GM21367 (cell line): ENCODE measurements at regions not wholly inside any gene's neighbourhood (a gene's known extent, or its start where the extent isn't known, plus 50 kb on each side); places are given as distances from the start of the nearest gene placed in this dataset.

Source experiments
- ATAC-seq: cut with Tn5 transposase; IDR thresholded peaks from one replicate; pipeline ENCODE4 v1.9.1; 2021; ENCODE audit not compliant: unreplicated experiment

DNA sequence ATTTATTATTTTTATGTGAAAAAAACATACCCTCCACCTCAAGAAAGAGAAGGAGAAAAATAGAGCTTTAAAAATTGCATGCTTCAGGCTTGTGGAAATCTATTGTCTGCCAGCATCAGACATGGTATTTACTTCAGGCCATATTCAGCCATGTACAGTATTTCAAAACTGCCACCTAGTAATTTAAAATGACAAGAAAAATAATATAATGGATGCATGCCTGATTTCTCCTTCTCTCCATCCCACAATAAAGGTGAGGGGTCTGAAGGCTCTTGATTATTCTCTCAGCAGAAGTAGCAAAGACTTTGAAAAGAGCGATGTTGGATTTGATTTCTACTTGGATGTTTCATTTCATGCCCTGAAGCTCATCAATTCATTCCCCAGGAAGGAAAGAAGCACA is 250.7 kb downstream of the TBC1D4 start:
- no peak for ATAC-seq

DNA sequence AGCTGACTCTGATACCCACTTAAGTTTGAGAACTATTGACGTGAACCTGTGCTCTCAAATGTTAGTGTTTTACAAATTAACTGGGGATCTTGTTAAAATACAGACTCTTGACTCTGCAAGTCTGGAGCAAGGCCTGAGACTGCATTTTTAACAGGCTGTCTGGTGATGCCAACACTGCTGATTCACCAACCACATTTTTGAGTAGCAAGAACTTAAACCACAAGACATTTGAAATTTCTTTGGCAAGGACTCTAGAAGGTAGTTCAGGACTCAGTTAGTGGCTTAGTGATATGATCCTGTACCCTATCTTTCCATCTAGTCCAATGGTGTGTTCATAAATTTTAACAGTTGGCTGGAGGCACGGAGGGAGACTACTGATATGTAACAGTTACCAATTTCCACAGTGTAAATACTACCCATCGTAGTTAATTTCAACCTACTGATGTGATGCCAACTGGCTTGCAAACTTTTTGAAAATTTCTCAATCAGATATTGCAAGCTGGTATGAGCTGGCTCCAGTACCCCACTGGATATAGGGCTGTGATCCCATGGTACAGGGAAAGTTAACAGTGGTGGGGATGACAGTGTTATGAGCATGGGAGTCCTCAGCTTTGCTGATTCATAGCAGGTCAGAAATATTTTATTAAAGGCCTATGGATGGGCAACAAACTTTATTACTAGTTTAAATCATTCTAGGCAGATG is 255.1 kb downstream of the TBC1D4 start:
- no peak for ATAC-seq

GRCh38 chr13:75226092-75226491 is 255.9 kb downstream of the TBC1D4 start:
- ATAC-seq: no peak

DNA sequence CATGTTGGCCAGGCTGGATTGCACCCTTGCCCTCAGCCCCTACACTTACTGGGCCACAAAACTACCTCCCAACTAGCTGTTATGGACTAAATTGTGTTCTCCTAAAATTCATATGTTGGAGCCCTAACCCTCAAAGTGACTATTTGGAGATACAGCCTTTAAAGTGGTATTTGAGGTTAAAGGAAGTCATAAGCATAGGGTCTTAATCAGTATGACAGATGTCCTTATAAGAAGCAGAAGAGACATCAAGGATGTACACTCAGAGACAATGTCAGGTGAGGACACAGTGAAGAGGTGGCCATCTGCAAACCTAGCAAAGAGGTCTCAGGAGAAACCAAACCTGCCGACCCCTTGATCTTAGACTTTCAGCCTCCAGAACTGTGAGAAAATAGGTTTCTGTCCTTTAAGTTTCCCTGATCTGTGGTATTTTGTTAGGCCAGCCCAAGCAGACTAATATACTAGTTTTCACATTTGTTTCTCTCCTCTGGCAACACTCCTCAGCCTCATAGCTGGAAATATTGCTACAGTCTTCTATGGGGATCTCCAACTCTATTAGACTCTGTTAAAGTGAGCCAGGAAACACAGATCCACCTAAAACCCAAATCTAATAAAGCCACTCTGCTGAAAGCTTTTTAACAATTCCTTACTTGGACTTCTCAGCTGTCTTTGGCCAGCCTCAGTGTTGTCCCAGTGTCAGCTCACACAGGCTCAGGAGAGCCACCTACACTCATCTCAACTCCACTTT is 256.5 kb downstream of the TBC1D4 start:
- ATAC-seq: no peak

DNA sequence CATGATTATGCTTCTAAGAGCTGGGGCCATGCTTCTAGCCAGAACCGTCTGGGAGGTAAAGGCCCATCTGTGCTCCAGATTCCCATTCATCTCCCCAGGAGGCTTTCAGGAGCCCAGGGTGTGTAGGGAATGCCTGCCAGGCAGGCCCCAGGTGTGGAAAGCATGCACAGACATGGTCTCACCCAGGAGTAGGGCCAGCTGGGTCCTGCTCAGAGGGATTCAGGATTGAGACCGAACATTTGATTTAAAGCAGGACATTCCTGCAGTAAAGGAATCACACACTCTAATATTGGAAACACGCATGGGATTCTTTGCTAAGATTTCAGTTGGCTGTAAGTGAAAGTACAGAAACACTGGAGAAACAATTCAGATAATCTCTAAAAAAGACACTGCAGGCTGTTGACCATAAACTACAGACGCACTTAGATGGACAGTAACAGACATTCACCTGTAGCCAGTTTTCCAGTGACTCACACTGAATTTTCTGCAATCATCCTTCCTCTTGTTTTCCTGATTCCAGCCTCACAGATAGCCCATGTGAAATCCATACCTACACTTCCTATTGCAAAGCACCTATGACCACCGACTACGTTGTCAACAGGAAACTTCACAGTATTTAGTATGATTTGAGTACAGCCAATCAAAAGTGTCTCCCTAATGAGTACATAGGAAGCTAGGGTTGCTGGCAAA is 257.8 kb downstream of the TBC1D4 start:
- ATAC-seq: no peak

DNA sequence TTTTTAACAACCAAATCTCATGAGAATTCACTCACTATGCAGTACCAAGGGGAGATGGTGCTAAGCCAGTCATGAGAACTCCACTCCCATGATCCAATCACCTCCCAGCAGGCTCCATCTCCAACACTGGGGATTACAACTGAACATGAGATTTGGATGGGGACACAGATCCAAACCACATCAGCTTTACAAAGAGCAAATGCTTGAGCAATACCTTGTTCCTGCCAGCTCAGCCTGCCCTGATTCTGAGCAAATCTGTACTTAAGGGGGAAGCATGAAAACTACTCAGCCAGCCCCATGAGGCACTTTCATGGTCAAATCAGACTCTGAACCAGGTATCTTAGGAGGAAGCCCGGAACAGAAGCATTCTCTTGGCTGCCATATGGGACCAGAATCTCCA is 259.9 kb downstream of the TBC1D4 start:
- no peak for ATAC-seq

GRCh38 chr13:75220861-75221260 is 261.1 kb downstream of the TBC1D4 start:
- no peak for ATAC-seq

GRCh38 chr13:75220238-75220542 is 261.8 kb downstream of the TBC1D4 start:
- no peak for ATAC-seq

DNA sequence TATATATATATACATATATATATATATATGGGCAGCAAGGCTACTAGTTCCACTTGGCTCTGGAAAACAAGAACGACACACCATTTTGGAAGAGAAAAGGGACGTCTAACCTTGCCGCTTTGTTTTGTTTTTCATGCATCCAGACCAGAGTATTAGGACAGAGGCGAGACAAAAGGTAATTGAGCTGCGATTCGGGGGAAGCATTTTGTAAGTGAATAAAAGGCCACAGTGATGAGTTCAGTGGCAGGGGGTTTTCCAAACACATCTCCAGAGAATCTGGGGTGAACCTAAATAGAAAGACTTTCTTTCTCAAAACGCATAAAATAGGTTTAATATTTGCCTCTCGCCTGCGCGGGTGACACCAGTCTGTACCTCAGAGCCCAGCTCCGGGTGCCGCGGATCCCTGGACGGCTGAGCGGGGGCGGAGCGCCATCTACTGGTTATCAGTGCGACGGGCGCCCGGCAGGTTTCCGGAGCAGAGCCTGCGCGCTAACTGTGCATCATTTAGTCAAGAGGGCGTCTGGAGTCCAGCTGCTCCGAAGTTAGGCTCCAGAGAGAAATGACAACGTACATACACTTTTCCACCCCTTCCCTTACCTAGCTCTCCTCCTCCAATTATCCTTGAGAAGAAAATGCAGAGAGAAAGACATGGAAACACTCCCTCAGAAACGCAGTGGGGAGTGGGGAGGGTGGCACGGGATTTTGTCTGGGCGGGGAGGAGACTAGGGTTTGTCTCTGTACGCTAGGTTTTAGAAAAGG is 262.3 kb downstream of the TBC1D4 start:
- ATAC-seq: peak; percentile 97

- ATAC-seq: no peak
Measured at GRCh38 chr13:75217949-75218348, 264.0 kb downstream of the TBC1D4 start.

GRCh38 chr13:75216038-75216437 is 265.9 kb downstream of the TBC1D4 start:
- no peak for ATAC-seq

DNA sequence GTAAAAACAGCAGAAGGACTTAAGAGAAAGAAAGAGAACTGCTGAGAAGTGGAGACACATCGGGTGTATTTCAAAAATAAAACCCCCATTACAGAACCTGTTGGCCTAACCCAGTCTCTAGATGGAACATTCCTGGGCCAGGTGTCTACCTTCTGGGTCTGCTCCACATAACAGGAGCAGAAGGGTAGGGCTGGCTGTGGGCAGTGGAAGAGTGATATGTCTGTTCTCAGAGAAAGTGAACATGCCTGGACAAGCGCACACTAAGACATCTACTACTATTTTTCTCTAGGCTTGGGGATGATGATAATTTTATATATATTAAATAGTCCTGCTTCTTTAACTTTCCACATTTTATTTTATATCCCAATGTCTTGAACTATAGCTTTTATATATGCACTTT is 267.1 kb downstream of the TBC1D4 start:
- ATAC-seq: no peak

DNA sequence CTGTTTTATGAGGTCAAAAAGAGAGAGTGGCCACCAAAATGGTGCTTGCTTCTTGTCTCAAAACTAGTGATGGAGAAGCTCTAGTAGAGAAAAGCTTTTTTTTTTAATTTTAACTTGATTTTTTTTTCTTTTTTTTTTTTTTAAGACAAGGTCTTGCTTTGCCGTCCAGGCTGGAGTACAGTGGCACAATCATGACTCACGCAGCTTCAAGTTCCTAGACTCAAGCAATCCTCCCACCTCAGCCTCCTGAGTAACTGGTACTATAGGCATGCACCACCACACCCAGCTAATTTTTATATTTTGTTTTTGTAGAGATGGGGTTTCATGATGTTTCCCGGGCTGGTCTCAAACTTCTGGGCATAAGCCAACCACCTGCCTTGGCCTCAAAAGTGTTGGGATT is 279.0 kb downstream of the TBC1D4 start:
- no peak for ATAC-seq

DNA sequence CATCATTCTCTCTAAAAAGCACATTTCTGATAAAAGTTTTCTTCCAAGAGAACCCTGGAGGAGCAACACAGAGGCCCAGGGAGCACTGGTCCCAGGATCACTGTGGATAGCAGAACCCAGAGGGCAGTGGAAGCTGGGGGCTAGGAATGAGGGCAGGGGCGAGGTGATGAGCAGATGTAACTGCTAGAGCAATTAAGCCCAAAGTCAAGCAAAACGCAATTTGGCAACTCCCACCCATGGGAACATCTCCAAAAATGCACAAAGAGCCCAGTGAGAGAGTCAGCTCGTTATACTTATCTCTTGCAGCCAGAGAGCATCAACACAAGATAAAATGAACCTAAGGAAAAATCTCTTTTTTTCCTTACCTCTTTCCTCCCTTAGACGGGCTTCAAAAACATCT is 284.2 kb downstream of the TBC1D4 start:
- ATAC-seq: no peak

DNA sequence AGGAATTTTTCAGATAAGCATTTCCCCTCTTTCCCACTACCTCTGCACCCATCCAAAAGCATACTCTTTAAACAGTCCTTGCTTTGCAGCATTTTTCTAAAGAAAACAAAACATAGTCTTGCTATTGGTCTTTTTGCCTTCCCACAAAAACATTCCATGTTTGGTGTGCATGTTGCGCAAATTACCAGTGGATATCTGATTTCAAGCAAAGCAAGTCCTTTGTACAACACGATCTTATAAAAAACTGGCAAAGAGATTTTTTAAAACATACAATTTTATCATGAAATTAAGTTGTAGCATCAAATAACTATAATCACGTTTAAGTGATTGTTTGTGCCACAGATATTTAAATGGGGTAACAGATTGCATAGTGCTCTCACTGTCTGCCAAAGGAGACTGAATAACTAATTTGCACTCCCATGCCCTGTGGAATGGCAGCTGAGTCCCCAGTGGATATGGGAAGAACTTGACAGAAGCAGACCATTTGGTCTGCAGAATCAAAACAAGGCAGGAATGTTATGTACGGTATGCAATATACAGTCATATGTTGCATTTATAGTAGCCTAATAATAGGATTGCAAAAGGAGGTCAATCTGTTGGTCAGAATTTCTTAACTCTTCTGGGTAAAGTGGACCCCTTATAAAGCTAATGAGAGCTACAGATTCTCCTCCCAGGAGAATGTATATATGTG is 285.7 kb downstream of the TBC1D4 start:
- no peak for ATAC-seq

DNA sequence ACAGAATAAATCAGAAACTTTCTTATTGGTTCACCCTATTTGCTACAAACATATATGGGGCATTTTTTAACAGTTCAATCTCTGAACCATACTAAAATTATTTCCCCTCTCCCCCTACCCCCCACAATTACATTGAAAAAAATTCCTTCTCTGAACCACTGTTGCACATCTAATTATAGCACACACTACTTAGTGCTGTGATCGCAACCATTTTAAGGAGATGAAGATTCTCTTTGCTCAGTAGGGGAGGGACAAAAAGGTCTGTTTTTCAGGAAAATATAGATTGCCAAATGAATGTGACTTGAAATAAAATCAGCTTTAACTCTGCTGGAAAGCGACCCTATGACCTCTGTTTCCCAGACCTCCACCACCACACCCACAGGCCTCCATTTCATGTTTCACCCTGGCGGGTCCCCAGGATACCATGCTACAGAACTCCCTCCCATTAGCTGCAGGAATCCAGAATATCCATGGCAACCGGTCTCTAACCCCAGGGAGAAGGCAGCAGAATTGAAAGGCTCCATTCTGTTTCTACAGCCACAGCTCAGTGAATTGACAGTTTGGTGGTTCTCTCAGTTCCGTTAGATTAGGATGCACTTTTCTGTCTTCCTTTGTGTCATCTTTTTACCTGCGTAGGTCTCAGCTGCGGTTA is 286.3 kb downstream of the TBC1D4 start:
- ATAC-seq: no peak

DNA sequence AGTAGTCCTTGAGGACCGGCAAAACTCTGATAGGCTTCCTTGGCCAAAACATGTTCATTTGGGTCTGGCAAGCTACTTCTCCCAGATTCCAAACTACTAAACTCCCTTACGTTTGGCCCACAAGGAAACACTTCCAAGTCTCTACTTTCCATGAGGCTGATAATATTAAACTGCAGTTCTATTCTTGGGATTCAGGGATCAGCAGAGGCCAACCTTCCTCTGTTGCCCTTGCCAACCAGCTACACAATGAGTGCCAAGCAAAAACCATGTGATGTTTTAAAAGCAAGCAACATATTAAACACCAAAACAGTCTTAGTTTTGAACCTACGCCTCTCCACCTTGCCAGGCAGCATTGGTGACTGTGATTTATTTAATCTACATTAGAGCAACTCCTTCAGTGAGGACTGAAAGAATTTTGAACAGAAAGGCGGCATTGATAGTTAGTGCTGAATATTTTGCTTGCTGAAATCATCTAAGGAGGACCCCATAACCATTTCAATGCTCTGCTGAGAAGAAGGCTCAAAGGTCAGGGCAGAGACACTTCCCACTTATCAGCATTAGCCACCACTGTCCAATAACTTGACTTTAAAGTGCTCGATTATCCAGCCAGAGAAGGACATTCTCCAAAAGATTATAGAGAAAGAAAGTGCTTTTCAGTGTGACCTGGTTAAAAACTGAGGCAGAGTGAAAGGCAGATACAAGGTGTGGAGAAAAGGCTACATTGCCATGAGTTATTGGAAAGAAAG is 287.1 kb downstream of the TBC1D4 start:
- ATAC-seq: no peak

- ATAC-seq: no peak
Measured at GRCh38 chr13:75186379-75186778, 295.6 kb downstream of the TBC1D4 start.

- no peak for ATAC-seq
Measured at GRCh38 chr13:75181906-75182305, 300.1 kb downstream of the TBC1D4 start.
